ENCODE measurements at regions not wholly inside any gene's neighbourhood (a gene's known extent, or its start where the extent isn't known, plus 50 kb on each side); places are given as distances from the start of the nearest gene placed in this dataset.
"Not testable (repeated sequence)": the region's sequence is repeated elsewhere in the genome, so short reads cannot be mapped to it uniquely, and the experiment has no call there.

GRCh38 chr6:51480040-51480439 is 607.4 kb downstream of the PKHD1 start:
- peaks cover 5% of the 10 kb centered on the region; the same call in 2 of the 3 replicates for H3K36me3 Mint-ChIP-seq (ENCODE audit: low read depth)
- no peaks in the 10 kb centered on the region for H3F3A ChIP-seq (replicated peaks; ENCODE audit: low read depth)
- H2AFZ ChIP-seq: no peak overlapping the region
- H3K9me2 ChIP-seq (ENCODE audit: insufficient read depth): no peaks in the 10 kb centered on the region
- H3K4me1 Mint-ChIP-seq: peaks cover 6% of the 10 kb centered on the region; the same call in 2 of the 3 replicates
- no peaks in the 10 kb centered on the region for H3K79me2 ChIP-seq (replicated peaks; ENCODE audit: insufficient read depth)
- H3K4me1 ChIP-seq (ENCODE audit: insufficient read depth): no peaks in the 10 kb centered on the region
- no peak overlapping the region for H3K4me3 Mint-ChIP-seq
- H3K27me3 Mint-ChIP-seq (ENCODE audit: insufficient read depth, low read depth, poor library complexity): peaks cover 7% of the 10 kb centered on the region
- peaks cover 12% of the 10 kb centered on the region for H3K9me3 Mint-ChIP-seq
- no peaks in the 10 kb centered on the region for H3K36me3 ChIP-seq (ENCODE audit: insufficient read depth)
- TF ChIP-seq JUNB (IDR thresholded peaks at IDR 0.05; ENCODE audit: unreplicated experiment) (no peak), CREB1 (CRISPR knock-in tag; IDR thresholded peaks at IDR 0.05; ENCODE audit: low read depth) (no peak), ZNF114 (CRISPR knock-in tag; IDR thresholded peaks at IDR 0.05) (no peak)
- H3K27me3 ChIP-seq (ENCODE audit: insufficient read depth): no peaks in the 10 kb centered on the region
- H3K27ac Mint-ChIP-seq: no peak overlapping the region
- no peak overlapping the region for H3K27ac ChIP-seq (ENCODE audit: low read depth)
- H3K4me2 ChIP-seq: no peak overlapping the region
- no peak for DNase-seq (ENCODE audit: low spot score)
- H3K4me3 ChIP-seq: no peak overlapping the region
- no peak for ATAC-seq
- H4K20me1 ChIP-seq (replicated peaks; ENCODE audit: insufficient read depth): no peaks in the 10 kb centered on the region

- H3K4me2 ChIP-seq; H3K9me2 ChIP-seq (ENCODE audit: insufficient read depth); H3K27ac ChIP-seq (ENCODE audit: low read depth); H3K4me1 Mint-ChIP-seq; H3K27me3 ChIP-seq (ENCODE audit: insufficient read depth); ATAC-seq; H3K27ac Mint-ChIP-seq; DNase-seq (ENCODE audit: low spot score); H3K4me3 ChIP-seq; H3K4me1 ChIP-seq (ENCODE audit: insufficient read depth); H4K20me1 ChIP-seq (replicated peaks; ENCODE audit: insufficient read depth); H3F3A ChIP-seq (replicated peaks; ENCODE audit: low read depth); H3K79me2 ChIP-seq (replicated peaks; ENCODE audit: insufficient read depth); H3K4me3 Mint-ChIP-seq; H3K36me3 ChIP-seq (ENCODE audit: insufficient read depth); H2AFZ ChIP-seq; H3K27me3 Mint-ChIP-seq (ENCODE audit: insufficient read depth, low read depth, poor library complexity): not testable (repeated sequence)
- peaks cover 35% of the 10 kb centered on the region for H3K9me3 Mint-ChIP-seq
- H3K36me3 Mint-ChIP-seq (ENCODE audit: low read depth): peaks cover 26% of the 10 kb centered on the region
These were observed 601.5 kb downstream of the PKHD1 start for GRCh38 chr6:51485869-51486268.

- Mint-ChIP-seq H3K9me3 (peaks cover 35% of the 10 kb centered on the region), H3K4me1 (peaks cover 3% of the 10 kb centered on the region), H3K27ac (no peak overlapping the region), H3K27me3 (ENCODE audit: insufficient read depth, low read depth, poor library complexity) (peaks cover 2% of the 10 kb centered on the region), H3K4me3 (no peak overlapping the region), H3K36me3 (ENCODE audit: low read depth) (peaks cover 26% of the 10 kb centered on the region)
- Histone ChIP-seq H4K20me1 (replicated peaks; ENCODE audit: insufficient read depth) (no peaks in the 10 kb centered on the region), H3K79me2 (replicated peaks; ENCODE audit: insufficient read depth) (no peaks in the 10 kb centered on the region), H3K36me3 (ENCODE audit: insufficient read depth) (peaks cover 5% of the 10 kb centered on the region; the same call in 1 of the 2 replicates), H3K27me3 (ENCODE audit: insufficient read depth) (no peaks in the 10 kb centered on the region), H3K4me1 (ENCODE audit: insufficient read depth) (no peaks in the 10 kb centered on the region), H3F3A (replicated peaks; ENCODE audit: low read depth) (no peaks in the 10 kb centered on the region), H3K27ac (ENCODE audit: low read depth) (no peak overlapping the region), H2AFZ (no peak overlapping the region), H3K9me2 (ENCODE audit: insufficient read depth) (no peaks in the 10 kb centered on the region), H3K4me3 (no peak overlapping the region), H3K4me2 (no peak overlapping the region)
- ATAC-seq (no peak), DNase-seq (ENCODE audit: low spot score) (no peak)
- TF ChIP-seq EZH2 (IDR thresholded peaks at IDR 0.05; ENCODE audit: low read depth, unreplicated experiment) (no peak), ETS1 (IDR thresholded peaks at IDR 0.05) (no peak), EZH2phosphoT487 (IDR thresholded peaks at IDR 0.05; ENCODE audit: unreplicated experiment) (no peak), ZNF462 (CRISPR knock-in tag; IDR thresholded peaks at IDR 0.05) (no peak)
These were observed 599.5 kb downstream of the PKHD1 start for GRCh38 chr6:51487937-51488336.
